GM23338 (cell line): ENCODE measurements at regions not wholly inside any gene's neighbourhood (a gene's known extent, or its start where the extent isn't known, plus 50 kb on each side); places are given as distances from the start of the nearest gene placed in this dataset.

Experiments used
- ATAC-seq: fragments of 200-7000 bp; cut with Tn5 transposase; 3 replicates; pipeline ENCODE4 v1.9.1; 2020
- DNase-seq: peaks from one replicate; pipeline ENCODE4 v3.0.0-alpha.2; 2015; ENCODE audit warnings: low spot score
- H2AFZ ChIP-seq: fragments of 200-600 bp; sonication (generic); 2 replicates; pipeline ENCODE4 v1.8.0; 2016; ENCODE audit warnings: antibody characterized with exemption, mild to moderate bottlenecking, moderate library complexity
- H3F3A ChIP-seq: fragments of 200-600 bp; sonication (generic); replicated peaks from 2 replicates; pipeline ENCODE4 v1.8.0; 2017; ENCODE audit warnings: antibody characterized with exemption, mixed run types, low read depth
- H3K27ac ChIP-seq: fragments of 200-600 bp; sonication (generic); 2 replicates; pipeline ENCODE4 v1.6.1; 2016; ENCODE audit warnings: low read depth
- H3K27me3 ChIP-seq: fragments of 200-600 bp; sonication (generic); 2 replicates; pipeline ENCODE4 v1.8.0; 2016; ENCODE audit warnings: mild to moderate bottlenecking, mixed run types, moderate library complexity; ENCODE audit not compliant: insufficient read depth
- H3K36me3 ChIP-seq: fragments of 200-600 bp; sonication (generic); 2 replicates; pipeline ENCODE4 v1.8.0; 2016; ENCODE audit warnings: mild to moderate bottlenecking; ENCODE audit not compliant: insufficient read depth
- H3K4me1 ChIP-seq: fragments of 200-600 bp; sonication (generic); 2 replicates; pipeline ENCODE4 v1.8.0; 2016; ENCODE audit warnings: mild to moderate bottlenecking, moderate library complexity; ENCODE audit not compliant: insufficient read depth
- H3K4me2 ChIP-seq: fragments of 200-600 bp; sonication (generic); 2 replicates; pipeline ENCODE4 v1.7.1; 2017; ENCODE audit warnings: mixed run types
- H3K4me3 ChIP-seq: fragments of 200-600 bp; sonication (generic); 2 replicates; pipeline ENCODE4 v1.6.1; 2016; ENCODE audit warnings: mixed run types
- H3K79me2 ChIP-seq: fragments of 200-600 bp; sonication (generic); replicated peaks from 2 replicates; pipeline ENCODE4 v1.8.0; 2017; ENCODE audit warnings: mild to moderate bottlenecking; ENCODE audit not compliant: insufficient read depth
- H3K9me2 ChIP-seq: fragments of 200-600 bp; sonication (generic); 2 replicates; pipeline ENCODE4 v1.8.0; 2017; ENCODE audit not compliant: insufficient read depth
- H4K20me1 ChIP-seq: fragments of 200-600 bp; sonication (generic); replicated peaks from 2 replicates; pipeline ENCODE4 v1.8.0; 2017; ENCODE audit warnings: mild to moderate bottlenecking; ENCODE audit not compliant: insufficient read depth
- H3K27ac Mint-ChIP-seq: 2 replicates; pipeline ENCODE4 v1.8.0; 2020; ENCODE audit warnings: inconsistent platforms, mild to moderate bottlenecking, moderate library complexity, mixed read lengths
- H3K27me3 Mint-ChIP-seq: 3 replicates; pipeline ENCODE4 v1.8.0; 2022; ENCODE audit warnings: low read depth, mild to moderate bottlenecking, moderate library complexity, mixed read lengths, inconsistent platforms; ENCODE audit not compliant: insufficient read depth, poor library complexity
- H3K36me3 Mint-ChIP-seq: 3 replicates; pipeline ENCODE4 v1.8.0; 2021; ENCODE audit warnings: low read depth, mild to moderate bottlenecking, inconsistent platforms, moderate library complexity, mixed read lengths
- H3K4me1 Mint-ChIP-seq: 3 replicates; pipeline ENCODE4 v1.8.0; 2020; ENCODE audit warnings: mild to moderate bottlenecking, inconsistent platforms, mixed read lengths
- H3K4me3 Mint-ChIP-seq: 3 replicates; pipeline ENCODE4 v1.8.0; 2021; ENCODE audit warnings: moderate library complexity, mild to moderate bottlenecking, inconsistent platforms, mixed read lengths
- H3K9me3 Mint-ChIP-seq: 3 replicates; pipeline ENCODE4 v1.8.0; 2020; ENCODE audit warnings: moderate library complexity, mild to moderate bottlenecking, inconsistent platforms, mixed read lengths
- CREB1 ChIP-seq: fragments of 250-450 bp; sonication (Bioruptor Pico); IDR thresholded peaks from 2 replicates; pipeline ENCODE4 v1.5.0; 2020; ENCODE audit warnings: low read depth, mild to moderate bottlenecking, moderate library complexity
- EZH2 ChIP-seq: fragments of 200-600 bp; sonication (generic); IDR thresholded peaks from one replicate; pipeline ENCODE4 v1.8.0; 2017; ENCODE audit warnings: antibody characterized with exemption, mild to moderate bottlenecking, low read depth; ENCODE audit not compliant: unreplicated experiment
- JUNB ChIP-seq: IDR thresholded peaks from one replicate; pipeline ENCODE4 v1.6.1; 2016; ENCODE audit warnings: antibody characterized with exemption; ENCODE audit not compliant: unreplicated experiment
- NANOG ChIP-seq: IDR thresholded peaks from 2 replicates; pipeline ENCODE4 v1.6.1; 2016; ENCODE audit warnings: antibody characterized with exemption, borderline replicate concordance
- STAT1 ChIP-seq: IDR thresholded peaks from one replicate; pipeline ENCODE4 v1.6.1; 2016; ENCODE audit warnings: antibody characterized with exemption; ENCODE audit not compliant: unreplicated experiment
- ZNF114 ChIP-seq: fragments of 250-450 bp; sonication (Bioruptor Pico); IDR thresholded peaks from 2 replicates; pipeline ENCODE4 v1.5.0; 2020; ENCODE audit warnings: mild to moderate bottlenecking, moderate library complexity
- TF ChIP-seq, protein P1 (sequence below): IDR thresholded peaks from one replicate; pipeline ENCODE4 v1.6.1; 2018; ENCODE audit warnings: antibody characterized with exemption; ENCODE audit not compliant: unreplicated experiment
- TF ChIP-seq, protein P2 (sequence below): fragments of 250-450 bp; sonication (Bioruptor Pico); IDR thresholded peaks from 2 replicates; pipeline ENCODE4 v1.5.0; 2020; ENCODE audit warnings: mild to moderate bottlenecking, moderate library complexity
- TF ChIP-seq, protein P3 (sequence below): IDR thresholded peaks from 2 replicates; pipeline ENCODE4 v1.6.1; 2016; ENCODE audit warnings: antibody characterized with exemption

DNA sequence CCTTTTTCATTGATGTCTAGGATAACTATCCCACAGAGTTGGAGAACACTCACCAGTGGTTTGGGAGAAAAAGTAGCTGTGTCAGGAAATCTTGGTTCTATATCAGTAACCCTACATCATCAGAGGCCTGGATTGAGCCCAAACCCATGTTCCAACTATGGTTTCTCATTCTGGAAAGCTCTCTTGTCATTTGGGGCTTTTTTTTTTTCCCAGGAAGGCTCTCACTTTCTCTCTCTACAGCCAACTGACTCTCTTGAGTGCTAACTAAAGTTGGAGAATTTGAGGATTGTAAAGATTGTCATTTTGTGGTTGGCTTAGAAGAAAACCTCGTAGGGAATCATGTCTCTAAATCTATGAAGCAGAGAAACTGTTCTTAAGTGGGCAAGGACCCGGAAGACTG is 228.2 kb upstream of the DIPK2B start:
- Histone ChIP-seq H3K4me1 (no peaks in the 10 kb centered on the region), H3K9me2 (no peaks in the 10 kb centered on the region), H3K27me3 (no peaks in the 10 kb centered on the region), H4K20me1 (no peaks in the 10 kb centered on the region), H3K36me3 (no peaks in the 10 kb centered on the region), H3K27ac (no peak overlapping the region), H2AFZ (no peak overlapping the region), H3K4me3 (no peak overlapping the region), H3K79me2 (no peaks in the 10 kb centered on the region), H3K4me2 (no peak overlapping the region), H3F3A (no peaks in the 10 kb centered on the region)
- ATAC-seq (no peak), DNase-seq (no peak)
- H3K4me1 Mint-ChIP-seq = peaks cover 8% of the 10 kb centered on the region; the same call in 2 of the 3 replicates
- H3K27me3 Mint-ChIP-seq = no peaks in the 10 kb centered on the region
- peaks cover 4% of the 10 kb centered on the region; the same call in 1 of the 3 replicates for H3K36me3 Mint-ChIP-seq
- no peak overlapping the region for H3K4me3 Mint-ChIP-seq
- H3K27ac Mint-ChIP-seq = no peak overlapping the region
- TF ChIP-seq, protein P1, sequence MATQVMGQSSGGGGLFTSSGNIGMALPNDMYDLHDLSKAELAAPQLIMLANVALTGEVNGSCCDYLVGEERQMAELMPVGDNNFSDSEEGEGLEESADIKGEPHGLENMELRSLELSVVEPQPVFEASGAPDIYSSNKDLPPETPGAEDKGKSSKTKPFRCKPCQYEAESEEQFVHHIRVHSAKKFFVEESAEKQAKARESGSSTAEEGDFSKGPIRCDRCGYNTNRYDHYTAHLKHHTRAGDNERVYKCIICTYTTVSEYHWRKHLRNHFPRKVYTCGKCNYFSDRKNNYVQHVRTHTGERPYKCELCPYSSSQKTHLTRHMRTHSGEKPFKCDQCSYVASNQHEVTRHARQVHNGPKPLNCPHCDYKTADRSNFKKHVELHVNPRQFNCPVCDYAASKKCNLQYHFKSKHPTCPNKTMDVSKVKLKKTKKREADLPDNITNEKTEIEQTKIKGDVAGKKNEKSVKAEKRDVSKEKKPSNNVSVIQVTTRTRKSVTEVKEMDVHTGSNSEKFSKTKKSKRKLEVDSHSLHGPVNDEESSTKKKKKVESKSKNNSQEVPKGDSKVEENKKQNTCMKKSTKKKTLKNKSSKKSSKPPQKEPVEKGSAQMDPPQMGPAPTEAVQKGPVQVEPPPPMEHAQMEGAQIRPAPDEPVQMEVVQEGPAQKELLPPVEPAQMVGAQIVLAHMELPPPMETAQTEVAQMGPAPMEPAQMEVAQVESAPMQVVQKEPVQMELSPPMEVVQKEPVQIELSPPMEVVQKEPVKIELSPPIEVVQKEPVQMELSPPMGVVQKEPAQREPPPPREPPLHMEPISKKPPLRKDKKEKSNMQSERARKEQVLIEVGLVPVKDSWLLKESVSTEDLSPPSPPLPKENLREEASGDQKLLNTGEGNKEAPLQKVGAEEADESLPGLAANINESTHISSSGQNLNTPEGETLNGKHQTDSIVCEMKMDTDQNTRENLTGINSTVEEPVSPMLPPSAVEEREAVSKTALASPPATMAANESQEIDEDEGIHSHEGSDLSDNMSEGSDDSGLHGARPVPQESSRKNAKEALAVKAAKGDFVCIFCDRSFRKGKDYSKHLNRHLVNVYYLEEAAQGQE = no peak
- TF ChIP-seq CREB1 (CRISPR knock-in tag) (no peak), JUNB (no peak), NANOG (no peak), ZNF114 (CRISPR knock-in tag) (no peak), STAT1 (no peak), EZH2 (no peak)
- TF ChIP-seq, protein P2, sequence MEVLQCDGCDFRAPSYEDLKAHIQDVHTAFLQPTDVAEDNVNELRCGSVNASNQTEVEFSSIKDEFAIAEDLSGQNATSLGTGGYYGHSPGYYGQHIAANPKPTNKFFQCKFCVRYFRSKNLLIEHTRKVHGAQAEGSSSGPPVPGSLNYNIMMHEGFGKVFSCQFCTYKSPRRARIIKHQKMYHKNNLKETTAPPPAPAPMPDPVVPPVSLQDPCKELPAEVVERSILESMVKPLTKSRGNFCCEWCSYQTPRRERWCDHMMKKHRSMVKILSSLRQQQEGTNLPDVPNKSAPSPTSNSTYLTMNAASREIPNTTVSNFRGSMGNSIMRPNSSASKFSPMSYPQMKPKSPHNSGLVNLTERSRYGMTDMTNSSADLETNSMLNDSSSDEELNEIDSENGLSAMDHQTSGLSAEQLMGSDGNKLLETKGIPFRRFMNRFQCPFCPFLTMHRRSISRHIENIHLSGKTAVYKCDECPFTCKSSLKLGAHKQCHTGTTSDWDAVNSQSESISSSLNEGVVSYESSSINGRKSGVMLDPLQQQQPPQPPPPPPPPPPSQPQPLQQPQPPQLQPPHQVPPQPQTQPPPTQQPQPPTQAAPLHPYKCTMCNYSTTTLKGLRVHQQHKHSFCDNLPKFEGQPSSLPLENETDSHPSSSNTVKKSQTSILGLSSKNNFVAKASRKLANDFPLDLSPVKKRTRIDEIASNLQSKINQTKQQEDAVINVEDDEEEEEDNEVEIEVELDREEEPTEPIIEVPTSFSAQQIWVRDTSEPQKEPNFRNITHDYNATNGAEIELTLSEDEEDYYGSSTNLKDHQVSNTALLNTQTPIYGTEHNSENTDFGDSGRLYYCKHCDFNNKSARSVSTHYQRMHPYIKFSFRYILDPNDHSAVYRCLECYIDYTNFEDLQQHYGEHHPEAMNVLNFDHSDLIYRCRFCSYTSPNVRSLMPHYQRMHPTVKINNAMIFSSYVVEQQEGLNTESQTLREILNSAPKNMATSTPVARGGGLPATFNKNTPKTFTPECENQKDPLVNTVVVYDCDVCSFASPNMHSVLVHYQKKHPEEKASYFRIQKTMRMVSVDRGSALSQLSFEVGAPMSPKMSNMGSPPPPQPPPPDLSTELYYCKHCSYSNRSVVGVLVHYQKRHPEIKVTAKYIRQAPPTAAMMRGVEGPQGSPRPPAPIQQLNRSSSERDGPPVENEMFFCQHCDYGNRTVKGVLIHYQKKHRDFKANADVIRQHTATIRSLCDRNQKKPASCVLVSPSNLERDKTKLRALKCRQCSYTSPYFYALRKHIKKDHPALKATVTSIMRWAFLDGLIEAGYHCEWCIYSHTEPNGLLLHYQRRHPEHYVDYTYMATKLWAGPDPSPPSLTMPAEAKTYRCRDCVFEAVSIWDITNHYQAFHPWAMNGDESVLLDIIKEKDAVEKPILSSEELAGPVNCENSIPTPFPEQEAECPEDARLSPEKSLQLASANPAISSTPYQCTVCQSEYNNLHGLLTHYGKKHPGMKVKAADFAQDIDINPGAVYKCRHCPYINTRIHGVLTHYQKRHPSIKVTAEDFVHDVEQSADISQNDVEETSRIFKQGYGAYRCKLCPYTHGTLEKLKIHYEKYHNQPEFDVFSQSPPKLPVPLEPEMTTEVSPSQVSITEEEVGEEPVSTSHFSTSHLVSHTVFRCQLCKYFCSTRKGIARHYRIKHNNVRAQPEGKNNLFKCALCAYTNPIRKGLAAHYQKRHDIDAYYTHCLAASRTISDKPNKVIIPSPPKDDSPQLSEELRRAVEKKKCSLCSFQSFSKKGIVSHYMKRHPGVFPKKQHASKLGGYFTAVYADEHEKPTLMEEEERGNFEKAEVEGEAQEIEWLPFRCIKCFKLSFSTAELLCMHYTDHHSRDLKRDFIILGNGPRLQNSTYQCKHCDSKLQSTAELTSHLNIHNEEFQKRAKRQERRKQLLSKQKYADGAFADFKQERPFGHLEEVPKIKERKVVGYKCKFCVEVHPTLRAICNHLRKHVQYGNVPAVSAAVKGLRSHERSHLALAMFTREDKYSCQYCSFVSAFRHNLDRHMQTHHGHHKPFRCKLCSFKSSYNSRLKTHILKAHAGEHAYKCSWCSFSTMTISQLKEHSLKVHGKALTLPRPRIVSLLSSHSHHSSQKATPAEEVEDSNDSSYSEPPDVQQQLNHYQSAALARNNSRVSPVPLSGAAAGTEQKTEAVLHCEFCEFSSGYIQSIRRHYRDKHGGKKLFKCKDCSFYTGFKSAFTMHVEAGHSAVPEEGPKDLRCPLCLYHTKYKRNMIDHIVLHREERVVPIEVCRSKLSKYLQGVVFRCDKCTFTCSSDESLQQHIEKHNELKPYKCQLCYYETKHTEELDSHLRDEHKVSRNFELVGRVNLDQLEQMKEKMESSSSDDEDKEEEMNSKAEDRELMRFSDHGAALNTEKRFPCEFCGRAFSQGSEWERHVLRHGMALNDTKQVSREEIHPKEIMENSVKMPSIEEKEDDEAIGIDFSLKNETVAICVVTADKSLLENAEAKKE (CRISPR knock-in tag) = no peak
- TF ChIP-seq, protein P3, sequence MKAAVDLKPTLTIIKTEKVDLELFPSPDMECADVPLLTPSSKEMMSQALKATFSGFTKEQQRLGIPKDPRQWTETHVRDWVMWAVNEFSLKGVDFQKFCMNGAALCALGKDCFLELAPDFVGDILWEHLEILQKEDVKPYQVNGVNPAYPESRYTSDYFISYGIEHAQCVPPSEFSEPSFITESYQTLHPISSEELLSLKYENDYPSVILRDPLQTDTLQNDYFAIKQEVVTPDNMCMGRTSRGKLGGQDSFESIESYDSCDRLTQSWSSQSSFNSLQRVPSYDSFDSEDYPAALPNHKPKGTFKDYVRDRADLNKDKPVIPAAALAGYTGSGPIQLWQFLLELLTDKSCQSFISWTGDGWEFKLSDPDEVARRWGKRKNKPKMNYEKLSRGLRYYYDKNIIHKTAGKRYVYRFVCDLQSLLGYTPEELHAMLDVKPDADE = no peak
- 0 out of 3 replicates have a peak, but pooled peaks cover 2% of the 10 kb centered on the region for H3K9me3 Mint-ChIP-seq
